H9 (cell line): ENCODE measurements at regions not wholly inside any gene's neighbourhood (a gene's known extent, or its start where the extent isn't known, plus 50 kb on each side); places are given as distances from the start of the nearest gene placed in this dataset.

Source experiments
- DNase-seq: peaks from one replicate; pipeline ENCODE4 v3.0.0-alpha.2; 2017
- H2AFZ ChIP-seq: one replicate; pipeline ENCODE4 v1.6.1; 2013; ENCODE audit warnings: mild to moderate bottlenecking, low read length, control low read depth, moderate library complexity
- H2AK5ac ChIP-seq: 2 replicates; pipeline ENCODE4 v1.6.1; 2013; ENCODE audit warnings: low read length, control low read depth, mixed read lengths; ENCODE audit not compliant: insufficient read length
- H2BK120ac ChIP-seq: one replicate; pipeline ENCODE4 v1.6.1; 2013; ENCODE audit warnings: low read depth, mild to moderate bottlenecking, low read length, control low read depth, inconsistent platforms; ENCODE audit not compliant: poor library complexity, severe bottlenecking
- H2BK12ac ChIP-seq: 2 replicates; pipeline ENCODE4 v1.6.1; 2013; ENCODE audit warnings: low read length, control low read depth, mixed read lengths, low read depth; ENCODE audit not compliant: insufficient read length
- H2BK15ac ChIP-seq: 2 replicates; pipeline ENCODE4 v1.6.1; 2013; ENCODE audit warnings: low read depth, low read length, control low read depth
- H2BK20ac ChIP-seq: one replicate; pipeline ENCODE4 v1.6.1; 2013; ENCODE audit warnings: low read depth, mild to moderate bottlenecking, low read length, control low read depth, inconsistent platforms; ENCODE audit not compliant: poor library complexity, severe bottlenecking
- H2BK5ac ChIP-seq: 2 replicates; pipeline ENCODE4 v1.6.1; 2013; ENCODE audit warnings: low read length, control low read depth, mixed read lengths; ENCODE audit not compliant: insufficient read length
- H3K14ac ChIP-seq: 2 replicates; pipeline ENCODE4 v1.6.1; 2013; ENCODE audit warnings: low read length, control low read depth; ENCODE audit not compliant: insufficient read depth
- H3K18ac ChIP-seq: 2 replicates; pipeline ENCODE4 v1.6.1; 2013; ENCODE audit warnings: low read depth, mild to moderate bottlenecking, mixed read lengths, low read length, control low read depth; ENCODE audit not compliant: insufficient read length
- H3K23ac ChIP-seq: 2 replicates; pipeline ENCODE4 v1.6.1; 2013; ENCODE audit warnings: low read length, control low read depth, mixed read lengths, low read depth; ENCODE audit not compliant: insufficient read length
- H3K23me2 ChIP-seq: 2 replicates; pipeline ENCODE4 v1.6.1; 2013; ENCODE audit warnings: low read depth, mild to moderate bottlenecking, mixed read lengths, low read length, control low read depth; ENCODE audit not compliant: insufficient read length, poor library complexity, severe bottlenecking
- H3K27ac ChIP-seq: 2 replicates; pipeline ENCODE4 v1.5.1; 2013; ENCODE audit warnings: low read length, control low read depth, mixed read lengths, low read depth; ENCODE audit not compliant: insufficient read length
- H3K27me3 ChIP-seq: 2 replicates; pipeline ENCODE4 v1.6.1; 2013; ENCODE audit warnings: low read length, control low read depth, inconsistent platforms; ENCODE audit not compliant: insufficient read depth
- H3K4ac ChIP-seq: 2 replicates; pipeline ENCODE4 v1.6.1; 2013; ENCODE audit warnings: low read depth, mild to moderate bottlenecking, control low read depth, inconsistent platforms, low read length, moderate library complexity
- H3K4me1 ChIP-seq: 2 replicates; pipeline ENCODE4 v1.6.1; 2013; ENCODE audit warnings: low read length, control low read depth, inconsistent platforms; ENCODE audit not compliant: insufficient read depth
- H3K4me2 ChIP-seq: 2 replicates; pipeline ENCODE4 v1.6.1; 2013; ENCODE audit warnings: low read length, control low read depth, mixed read lengths; ENCODE audit not compliant: insufficient read length, insufficient read depth
- H3K56ac ChIP-seq: 2 replicates; pipeline ENCODE4 v1.6.1; 2013; ENCODE audit warnings: low read depth, mild to moderate bottlenecking, mixed read lengths, low read length, control low read depth; ENCODE audit not compliant: insufficient read length
- H3K79me1 ChIP-seq: 2 replicates; pipeline ENCODE4 v1.6.1; 2013; ENCODE audit warnings: low read depth, mild to moderate bottlenecking, moderate library complexity, low read length, control low read depth, inconsistent platforms; ENCODE audit not compliant: insufficient read depth, poor library complexity, severe bottlenecking
- H3K79me2 ChIP-seq: 2 replicates; pipeline ENCODE4 v1.6.1; 2013; ENCODE audit warnings: low read length, control low read depth, inconsistent platforms; ENCODE audit not compliant: insufficient read depth
- H3K9ac ChIP-seq: 2 replicates; pipeline ENCODE4 v1.6.1; 2013; ENCODE audit warnings: low read length, control low read depth, mixed read lengths; ENCODE audit not compliant: insufficient read length; ENCODE audit errors: extremely low read depth
- H3K9me3 ChIP-seq: one replicate; pipeline ENCODE4 v1.6.1; 2013; ENCODE audit warnings: low read depth, low read length, inconsistent platforms; ENCODE audit not compliant: control insufficient read depth
- H3T11ph ChIP-seq: one replicate; pipeline ENCODE4 v1.6.1; 2013; ENCODE audit warnings: mild to moderate bottlenecking, low read length, control low read depth, inconsistent platforms
- H4K20me1 ChIP-seq: one replicate; pipeline ENCODE4 v1.6.1; 2013; ENCODE audit not compliant: control insufficient read depth, insufficient read length, insufficient read depth
- H4K5ac ChIP-seq: 2 replicates; pipeline ENCODE4 v1.6.1; 2013; ENCODE audit warnings: low read depth, mild to moderate bottlenecking, mixed read lengths, low read length, control low read depth; ENCODE audit not compliant: insufficient read length
- H4K8ac ChIP-seq: replicated peaks from 2 replicates; pipeline ENCODE4 v1.6.1; 2013; ENCODE audit warnings: low read length, control low read depth, mixed read lengths, low read depth; ENCODE audit not compliant: insufficient read length
- H4K91ac ChIP-seq: 2 replicates; pipeline ENCODE4 v1.6.1; 2013; ENCODE audit warnings: low read depth, mild to moderate bottlenecking, moderate library complexity, mixed read lengths, low read length, control low read depth; ENCODE audit not compliant: insufficient read length
- H3K27ac Mint-ChIP-seq, 3 experiments: 2 replicates in 2 of 3; 3 replicates in 1 of 3; pipeline ENCODE4 v1.8.0; 2020 to 2021; ENCODE audit warnings: mixed read lengths in 3 of 3, mild to moderate bottlenecking in 1 of 3, moderate library complexity in 1 of 3
- H3K27me3 Mint-ChIP-seq: 2 replicates; pipeline ENCODE4 v1.8.0; 2021; ENCODE audit warnings: low read depth, mild to moderate bottlenecking, moderate library complexity, mixed read lengths
- H3K36me3 Mint-ChIP-seq, 3 experiments: 2 replicates in 2 of 3; 3 replicates in 1 of 3; pipeline ENCODE4 v1.8.0; 2020 to 2021; ENCODE audit warnings: low read depth in 3 of 3, mixed read lengths in 3 of 3; ENCODE audit not compliant: insufficient read depth in 1 of 3
- H3K4me1 Mint-ChIP-seq, 2 experiments: 2 replicates each; pipeline ENCODE4 v1.8.0; 2020; ENCODE audit warnings: mixed read lengths in 2 of 2
- H3K4me3 Mint-ChIP-seq, 2 experiments: 2 replicates in 1 of 2; 3 replicates in 1 of 2; pipeline ENCODE4 v1.8.0; 2020 to 2021; ENCODE audit warnings: mild to moderate bottlenecking in 2 of 2, mixed read lengths in 2 of 2, moderate library complexity in 1 of 2
- H3K9me3 Mint-ChIP-seq, 2 experiments: 2 replicates in 1 of 2; 3 replicates in 1 of 2; pipeline ENCODE4 v1.8.0; 2020; ENCODE audit warnings: mild to moderate bottlenecking in 2 of 2, mixed read lengths in 2 of 2, moderate library complexity in 1 of 2
- WGBS: extraction: QIAGEN DNeasy Blood & Tissue Kit; methylation state at CpG from one replicate; pipeline ENCODE4 v1.1.7; 2013; ENCODE audit warnings: missing lambda C conversion rate, low lambda C conversion rate, mixed read lengths; ENCODE audit not compliant: insufficient read length; ENCODE audit errors: extremely low coverage; 5-methylcytosine and 5-hydroxymethylcytosine counted together
- TF ChIP-seq, protein P1 (sequence below): fragments of 200-600 bp; sonication (generic); conservative IDR thresholded peaks from 3 replicates; pipeline ENCODE4 v1.8.0; 2021; ENCODE audit warnings: antibody characterized with exemption, mild to moderate bottlenecking

DNA sequence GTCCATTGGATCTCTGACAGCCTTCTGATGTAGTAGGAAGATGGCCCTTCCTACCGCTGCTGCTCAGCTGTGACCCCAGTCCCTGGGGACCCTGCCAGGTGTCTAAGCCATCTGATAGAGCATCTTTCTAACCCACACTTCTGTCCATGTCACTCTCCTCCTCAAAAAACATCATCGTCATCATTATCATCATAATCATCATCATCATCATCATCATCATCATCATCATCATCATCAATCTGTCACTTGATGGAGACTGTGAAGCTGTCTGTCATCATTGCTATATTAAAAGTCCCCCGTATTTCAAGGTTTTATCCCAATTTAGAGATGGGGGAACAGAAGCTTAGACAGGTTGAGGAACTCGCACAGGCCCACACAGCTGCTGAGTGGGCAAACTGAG is 75.1 kb upstream of the SLC6A11 start:
- Mint-ChIP-seq H3K4me1 (peaks cover 9% of the 10 kb centered on the region in 2 experiments), H3K9me3 (no peaks in the 10 kb centered on the region), H3K36me3 (no peaks in the 10 kb centered on the region), H3K27ac (no peak overlapping the region), H3K4me3 (no peak overlapping the region), H3K27me3 (peaks cover 60% of the 10 kb centered on the region)
- Histone ChIP-seq H2AFZ (no peak overlapping the region), H3K9me3 (no peaks in the 10 kb centered on the region), H3K4me1 (no peaks in the 10 kb centered on the region), H4K20me1 (no peaks in the 10 kb centered on the region), H2AK5ac (no peak overlapping the region), H3K4me2 (no peak overlapping the region), H2BK120ac (no peak overlapping the region), H2BK12ac (no peak overlapping the region), H3K9ac (no peak overlapping the region), H3K18ac (no peak overlapping the region), H4K91ac (no peak overlapping the region), H3K56ac (no peak overlapping the region), H2BK15ac (no peak overlapping the region), H3K79me1 (no peaks in the 10 kb centered on the region), H3K14ac (no peak overlapping the region), H3K79me2 (no peaks in the 10 kb centered on the region), H3K23me2 (no peaks in the 10 kb centered on the region), H3K23ac (no peak overlapping the region), H3T11ph (no peak overlapping the region), H4K8ac (no peak overlapping the region), H3K27ac (no peak overlapping the region), H4K5ac (no peak overlapping the region), H2BK5ac (no peak overlapping the region), H3K27me3 (no peaks in the 10 kb centered on the region; the same call in 1 of the 2 replicates), H3K4ac (no peak overlapping the region), H2BK20ac (no peak overlapping the region)
- 100% methylated on average over 1 of the region's 4 CpGs for WGBS
- TF ChIP-seq, protein P1, sequence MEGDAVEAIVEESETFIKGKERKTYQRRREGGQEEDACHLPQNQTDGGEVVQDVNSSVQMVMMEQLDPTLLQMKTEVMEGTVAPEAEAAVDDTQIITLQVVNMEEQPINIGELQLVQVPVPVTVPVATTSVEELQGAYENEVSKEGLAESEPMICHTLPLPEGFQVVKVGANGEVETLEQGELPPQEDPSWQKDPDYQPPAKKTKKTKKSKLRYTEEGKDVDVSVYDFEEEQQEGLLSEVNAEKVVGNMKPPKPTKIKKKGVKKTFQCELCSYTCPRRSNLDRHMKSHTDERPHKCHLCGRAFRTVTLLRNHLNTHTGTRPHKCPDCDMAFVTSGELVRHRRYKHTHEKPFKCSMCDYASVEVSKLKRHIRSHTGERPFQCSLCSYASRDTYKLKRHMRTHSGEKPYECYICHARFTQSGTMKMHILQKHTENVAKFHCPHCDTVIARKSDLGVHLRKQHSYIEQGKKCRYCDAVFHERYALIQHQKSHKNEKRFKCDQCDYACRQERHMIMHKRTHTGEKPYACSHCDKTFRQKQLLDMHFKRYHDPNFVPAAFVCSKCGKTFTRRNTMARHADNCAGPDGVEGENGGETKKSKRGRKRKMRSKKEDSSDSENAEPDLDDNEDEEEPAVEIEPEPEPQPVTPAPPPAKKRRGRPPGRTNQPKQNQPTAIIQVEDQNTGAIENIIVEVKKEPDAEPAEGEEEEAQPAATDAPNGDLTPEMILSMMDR = no peak
- DNase-seq = no peak
